ENCODE measurements at regions not wholly inside any gene's neighbourhood (a gene's known extent, or its start where the extent isn't known, plus 50 kb on each side); places are given as distances from the start of the nearest gene placed in this dataset.

GRCh38 chr4:141356963-141357335 is 136.3 kb downstream of the ZNF330 start:
- TF ChIP-seq CTCF (IDR thresholded peaks at IDR 0.05; ENCODE audit: low read depth, low read length, poor library complexity, severe bottlenecking) = no peak
- TF ChIP-seq EZH2phosphoT487 (IDR thresholded peaks at IDR 0.05; ENCODE audit: borderline replicate concordance, low read length) = no peak
